ENCODE measurements at regions not wholly inside any gene's neighbourhood (a gene's known extent, or its start where the extent isn't known, plus 50 kb on each side); places are given as distances from the start of the nearest gene placed in this dataset.

DNA sequence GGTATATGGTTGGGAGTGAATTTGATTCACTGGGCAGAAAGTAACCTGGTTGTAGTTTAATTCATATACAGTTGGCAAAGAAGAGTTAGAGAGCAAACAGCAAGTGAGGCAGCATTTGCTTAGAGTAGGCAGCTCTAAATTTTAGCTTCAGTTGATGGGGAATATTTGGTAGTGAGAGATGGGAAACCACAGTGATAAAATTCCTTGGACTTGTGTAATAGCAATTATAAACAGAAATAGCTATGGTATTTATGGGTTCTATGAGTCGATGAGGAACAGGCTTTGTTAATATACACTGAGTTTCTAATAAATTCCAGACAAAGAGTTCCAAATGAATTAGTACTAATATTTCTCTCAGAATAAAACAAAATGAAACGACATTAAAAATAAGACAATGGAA, 894.0 kb downstream of the ROBO2 start:
- TF ChIP-seq ZNF501 (CRISPR knock-in tag; IDR thresholded peaks at IDR 0.05) (no peak), NFYB (CRISPR knock-in tag; IDR thresholded peaks at IDR 0.05) (no peak), ZC3H4 (CRISPR knock-in tag; IDR thresholded peaks at IDR 0.05; ENCODE audit: borderline replicate concordance) (no peak), EZH2 (conservative IDR thresholded peaks at IDR 0.05; ENCODE audit: low read depth, low read length) (no peak)
- TF ChIP-seq, protein P1, sequence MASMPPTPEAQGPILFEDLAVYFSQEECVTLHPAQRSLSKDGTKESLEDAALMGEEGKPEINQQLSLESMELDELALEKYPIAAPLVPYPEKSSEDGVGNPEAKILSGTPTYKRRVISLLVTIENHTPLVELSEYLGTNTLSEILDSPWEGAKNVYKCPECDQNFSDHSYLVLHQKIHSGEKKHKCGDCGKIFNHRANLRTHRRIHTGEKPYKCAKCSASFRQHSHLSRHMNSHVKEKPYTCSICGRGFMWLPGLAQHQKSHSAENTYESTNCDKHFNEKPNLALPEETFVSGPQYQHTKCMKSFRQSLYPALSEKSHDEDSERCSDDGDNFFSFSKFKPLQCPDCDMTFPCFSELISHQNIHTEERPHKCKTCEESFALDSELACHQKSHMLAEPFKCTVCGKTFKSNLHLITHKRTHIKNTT (CRISPR knock-in tag; IDR thresholded peaks at IDR 0.05): no peak
- TF ChIP-seq, protein P2, sequence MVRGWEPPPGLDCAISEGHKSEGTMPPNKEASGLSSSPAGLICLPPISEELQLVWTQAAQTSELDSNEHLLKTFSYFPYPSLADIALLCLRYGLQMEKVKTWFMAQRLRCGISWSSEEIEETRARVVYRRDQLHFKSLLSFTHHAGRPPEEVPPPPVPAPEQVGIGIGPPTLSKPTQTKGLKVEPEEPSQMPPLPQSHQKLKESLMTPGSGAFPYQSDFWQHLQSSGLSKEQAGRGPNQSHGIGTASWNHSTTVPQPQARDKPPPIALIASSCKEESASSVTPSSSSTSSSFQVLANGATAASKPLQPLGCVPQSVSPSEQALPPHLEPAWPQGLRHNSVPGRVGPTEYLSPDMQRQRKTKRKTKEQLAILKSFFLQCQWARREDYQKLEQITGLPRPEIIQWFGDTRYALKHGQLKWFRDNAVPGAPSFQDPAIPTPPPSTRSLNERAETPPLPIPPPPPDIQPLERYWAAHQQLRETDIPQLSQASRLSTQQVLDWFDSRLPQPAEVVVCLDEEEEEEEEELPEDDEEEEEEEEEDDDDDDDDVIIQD (CRISPR knock-in tag; IDR thresholded peaks at IDR 0.05; ENCODE audit: low read depth): no peak
